HG03342 (cell line): ENCODE measurements at regions not wholly inside any gene's neighbourhood (a gene's known extent, or its start where the extent isn't known, plus 50 kb on each side); places are given as distances from the start of the nearest gene placed in this dataset.
"Not testable (repeated sequence)": the region's sequence is repeated elsewhere in the genome, so short reads cannot be mapped to it uniquely, and the experiment has no call there.

ENCODE experiments used
- ATAC-seq: cut with Tn5 transposase; IDR thresholded peaks from one replicate; pipeline ENCODE4 v1.9.1; 2021; ENCODE audit warnings: mild to moderate bottlenecking, moderate library complexity; ENCODE audit not compliant: unreplicated experiment

DNA sequence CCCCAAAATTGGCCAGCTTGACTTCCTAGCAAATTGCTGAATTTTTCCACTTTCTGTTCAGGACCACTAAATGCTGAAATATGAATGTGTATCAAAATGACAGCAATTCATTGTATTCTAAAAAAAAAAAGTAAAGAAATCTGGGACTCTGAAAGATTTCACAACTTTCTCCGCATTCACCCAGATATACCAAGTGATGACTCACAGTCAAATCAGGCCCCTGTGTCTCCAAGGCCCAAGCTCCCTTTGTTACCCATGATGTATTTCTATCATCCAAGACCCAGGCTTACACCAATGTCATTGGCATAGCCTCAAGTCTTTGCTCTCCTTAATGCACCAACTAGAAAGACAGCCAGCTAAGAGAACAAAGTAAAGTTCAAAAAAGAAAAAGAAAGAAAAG, 493.9 kb downstream of the NTRK2 start:
- ATAC-seq = no peak

GRCh38 chr9:85162822-85163221, 493.3 kb downstream of the NTRK2 start:
- ATAC-seq = no peak

- ATAC-seq = not testable (repeated sequence)
Measured at GRCh38 chr9:85160944-85161343, 491.4 kb downstream of the NTRK2 start.

GRCh38 chr9:85158512-85158911, 489.0 kb downstream of the NTRK2 start:
- no peak for ATAC-seq

DNA sequence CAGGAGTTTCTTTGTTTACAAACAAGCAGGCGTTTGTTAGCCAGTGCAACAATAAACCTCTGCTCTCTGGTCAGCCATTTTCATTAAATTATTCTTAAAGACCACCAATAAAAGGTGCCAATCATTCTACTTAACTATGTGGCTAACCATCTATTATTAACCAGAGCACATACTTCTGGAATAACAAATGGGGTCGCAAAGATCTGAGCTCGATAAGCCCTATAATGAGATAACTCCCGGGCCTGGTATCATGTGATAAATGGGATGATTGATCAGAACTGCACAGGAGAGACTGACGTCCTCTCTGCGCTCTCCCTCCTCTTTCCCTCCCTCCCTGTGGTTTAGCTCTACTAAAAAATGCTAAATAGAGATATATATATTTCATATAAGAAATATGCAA, 488.2 kb downstream of the NTRK2 start:
- no peak for ATAC-seq

GRCh38 chr9:85156652-85157051, 487.1 kb downstream of the NTRK2 start:
- ATAC-seq = no peak

DNA sequence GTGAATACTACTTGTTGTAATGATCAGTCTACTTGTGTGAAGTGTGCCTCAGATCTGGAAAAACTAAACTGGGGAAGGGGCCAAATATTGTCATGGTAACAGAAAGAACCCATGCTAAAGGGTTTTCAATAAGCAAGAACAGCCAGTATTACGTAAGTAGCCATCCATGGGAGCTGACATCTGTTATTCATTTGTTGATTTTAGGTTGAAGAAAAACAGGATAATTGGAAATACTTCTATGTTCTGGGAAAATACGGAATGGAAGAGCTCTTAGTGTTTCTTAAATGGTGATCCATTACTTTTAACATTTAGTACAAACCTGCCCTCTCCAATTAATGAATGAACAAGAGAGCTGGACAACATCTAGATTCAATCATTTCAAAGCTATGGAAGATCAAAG, 485.8 kb downstream of the NTRK2 start:
- no peak for ATAC-seq

- no peak for ATAC-seq
Measured at GRCh38 chr9:85151741-85152140, 482.2 kb downstream of the NTRK2 start.

DNA sequence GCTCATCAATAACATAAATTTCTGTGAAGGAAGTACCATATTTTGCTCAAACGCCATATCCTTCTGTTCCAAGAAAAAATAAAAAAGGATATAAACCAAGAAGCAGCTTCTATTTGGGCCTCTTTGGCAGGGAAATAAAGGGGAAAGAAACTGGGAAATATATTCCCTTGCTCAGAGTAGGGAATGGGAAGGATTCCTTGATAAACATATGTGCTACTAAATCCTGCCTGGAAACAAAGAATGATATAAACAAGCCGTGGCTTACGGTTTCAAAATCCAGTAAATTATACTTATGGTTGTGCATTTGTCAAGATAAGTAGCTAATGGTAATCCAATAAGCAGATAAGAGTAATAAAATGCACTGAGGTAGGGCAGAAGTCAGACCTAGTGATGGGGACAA, 481.6 kb downstream of the NTRK2 start:
- no peak for ATAC-seq

GRCh38 chr9:85147046-85147640, 477.6 kb downstream of the NTRK2 start:
- no peak for ATAC-seq

GRCh38 chr9:85142968-85143367, 473.4 kb downstream of the NTRK2 start:
- ATAC-seq = no peak

DNA sequence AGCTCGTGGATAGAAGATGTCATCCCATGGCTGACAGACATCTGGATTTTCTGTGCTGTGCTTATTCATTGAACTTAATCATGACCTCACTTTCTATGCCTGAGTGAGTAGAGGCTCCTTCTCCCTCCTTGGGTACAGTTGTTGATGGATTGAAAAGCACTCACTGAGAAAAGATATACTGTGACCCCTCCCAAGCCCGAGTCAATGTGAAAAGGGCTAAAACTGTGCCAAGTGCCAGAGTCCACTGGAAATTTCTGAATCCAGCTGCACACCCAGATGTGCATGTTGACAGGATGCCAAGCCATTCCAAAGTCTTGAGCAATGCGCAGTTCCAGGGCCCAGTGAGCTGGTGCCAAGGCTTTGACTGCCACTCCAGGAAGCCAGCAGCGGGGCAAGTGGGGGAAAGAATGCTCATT, 473.0 kb downstream of the NTRK2 start:
- no peak for ATAC-seq

DNA sequence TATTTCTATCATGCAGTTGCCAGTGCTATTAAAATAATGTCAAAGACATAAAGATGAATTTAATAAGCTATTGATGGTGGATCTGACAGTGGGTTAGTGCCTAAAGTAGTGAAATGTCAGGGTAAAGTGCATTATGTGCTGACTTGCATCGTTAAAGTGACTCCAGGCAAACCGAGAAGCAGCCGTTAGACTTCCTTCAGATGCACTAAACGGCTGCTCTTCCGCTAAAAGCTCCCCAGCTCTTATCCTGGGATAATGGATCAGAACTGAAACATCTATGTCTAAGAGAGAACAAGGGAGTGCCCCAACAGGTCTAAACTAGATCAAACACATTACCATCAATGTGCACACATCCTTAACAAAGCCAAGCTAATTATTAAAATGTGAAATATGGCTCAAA, 468.2 kb downstream of the NTRK2 start:
- no peak for ATAC-seq

GRCh38 chr9:85136987-85137386, 467.5 kb downstream of the NTRK2 start:
- ATAC-seq = no peak

GRCh38 chr9:85136507-85136906, 467.0 kb downstream of the NTRK2 start:
- no peak for ATAC-seq

- no peak for ATAC-seq
Measured at GRCh38 chr9:85130764-85131163, 461.2 kb downstream of the NTRK2 start.

GRCh38 chr9:85130260-85130659, 460.7 kb downstream of the NTRK2 start:
- no peak for ATAC-seq

- ATAC-seq = no peak
Measured at GRCh38 chr9:85129514-85129913, 460.0 kb downstream of the NTRK2 start.

- no peak for ATAC-seq
Measured at GRCh38 chr9:85118990-85119755, 449.6 kb downstream of the NTRK2 start.

DNA sequence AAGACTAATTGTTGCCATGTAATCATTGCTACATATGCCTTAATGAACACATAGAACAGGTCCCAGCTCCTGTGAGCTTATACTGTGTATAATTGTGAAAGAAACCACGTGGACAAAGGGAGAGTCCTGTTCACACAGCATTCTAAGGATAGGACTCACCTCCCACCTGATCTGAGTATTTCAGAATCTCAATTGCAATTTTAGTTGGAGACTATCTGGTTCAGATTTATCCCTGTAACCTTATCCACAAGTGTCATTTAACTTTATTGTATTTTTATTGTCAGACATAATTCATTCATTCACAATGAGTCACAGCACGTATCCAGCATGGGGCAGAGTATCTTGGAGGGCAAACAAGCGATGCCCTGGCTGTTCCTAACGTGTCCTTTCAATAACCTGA, 448.3 kb downstream of the NTRK2 start:
- ATAC-seq = no peak

- no peak for ATAC-seq
Measured at GRCh38 chr9:85115473-85115872, 445.9 kb downstream of the NTRK2 start.

- ATAC-seq = no peak
Measured at GRCh38 chr9:85114799-85115198, 445.3 kb downstream of the NTRK2 start.

DNA sequence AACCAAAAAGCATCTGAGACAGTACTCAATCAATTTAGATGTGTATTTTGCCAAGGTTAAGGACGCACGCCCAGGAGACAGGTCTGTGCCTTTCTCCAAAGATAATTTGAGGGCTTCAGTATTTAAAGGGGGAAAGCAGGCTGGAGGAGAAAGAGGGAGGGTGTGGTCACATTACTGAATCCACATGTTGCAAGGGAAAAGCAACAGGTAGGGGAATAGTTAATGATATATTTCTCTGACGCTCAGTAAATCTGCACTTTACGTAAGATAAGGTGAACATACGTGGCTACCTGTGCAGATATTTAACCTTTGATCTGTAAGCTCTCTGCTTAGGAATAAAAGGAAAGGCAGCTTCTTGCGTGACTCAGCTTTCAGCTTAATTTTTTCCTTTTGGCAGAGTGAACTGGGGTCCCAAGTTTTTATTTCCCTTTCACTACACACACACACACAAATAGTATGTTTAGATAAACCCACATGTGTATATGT, 443.4 kb downstream of the NTRK2 start:
- ATAC-seq = no peak
